ENCODE measurements at regions not wholly inside any gene's neighbourhood (a gene's known extent, or its start where the extent isn't known, plus 50 kb on each side); places are given as distances from the start of the nearest gene placed in this dataset.

GRCh38 chr4:38422850-38423249 lies 241.1 kb upstream of the KLF3 start:
- H3K27ac Mint-ChIP-seq: no peak overlapping the region
- Histone ChIP-seq H3K9ac (ENCODE audit: extremely low read depth, low read length, poor library complexity, severe bottlenecking) (no peak overlapping the region), H3K4me1 (ENCODE audit: control insufficient read depth, insufficient read depth, low read length) (peaks cover 5% of the 10 kb centered on the region), H3K4me3 (ENCODE audit: low read length) (no peak overlapping the region), H3K36me3 (ENCODE audit: control insufficient read depth, insufficient read depth, low read length) (no peaks in the 10 kb centered on the region), H3K27ac (ENCODE audit: low read depth, low read length) (no peak overlapping the region), H3K27me3 (ENCODE audit: control insufficient read depth, insufficient read depth, low read length, poor library complexity, severe bottlenecking) (no peaks in the 10 kb centered on the region), H3K9me3 (ENCODE audit: control insufficient read depth, low read length) (peaks cover 19% of the 10 kb centered on the region)
- H3K4me1 Mint-ChIP-seq: peaks cover 15% of the 10 kb centered on the region
- H3K9me3 Mint-ChIP-seq: peaks cover 11% of the 10 kb centered on the region
- H3K36me3 Mint-ChIP-seq (ENCODE audit: low read depth): peaks cover 4% of the 10 kb centered on the region
- peaks cover 2% of the 10 kb centered on the region for H3K27me3 Mint-ChIP-seq (ENCODE audit: insufficient read depth)
- no peak for DNase-seq
- H3K4me3 Mint-ChIP-seq: no peak overlapping the region
- 96% methylated on average over 4 of the region's 4 CpGs for WGBS, 2 experiments (ENCODE audit: insufficient coverage in 1 of 2, insufficient read length in 1 of 2)
- no peak for TF ChIP-seq CTCF (conservative IDR thresholded peaks at IDR 0.05)

GRCh38 chr4:38424151-38424871 lies 239.7 kb upstream of the KLF3 start:
- Histone ChIP-seq H3K4me1 (ENCODE audit: control insufficient read depth, insufficient read depth, low read length) (peaks cover 5% of the 10 kb centered on the region), H3K36me3 (ENCODE audit: control insufficient read depth, insufficient read depth, low read length) (no peaks in the 10 kb centered on the region), H3K9me3 (ENCODE audit: control insufficient read depth, low read length) (peaks cover 19% of the 10 kb centered on the region), H3K27ac (ENCODE audit: low read depth, low read length) (peak overlapping the region; percentile 91), H3K27me3 (ENCODE audit: control insufficient read depth, insufficient read depth, low read length, poor library complexity, severe bottlenecking) (no peaks in the 10 kb centered on the region), H3K9ac (ENCODE audit: extremely low read depth, low read length, poor library complexity, severe bottlenecking) (no peak overlapping the region), H3K4me3 (ENCODE audit: low read length) (no peak overlapping the region)
- Mint-ChIP-seq H3K27ac (peak overlapping the region; percentile 59), H3K9me3 (peaks cover 11% of the 10 kb centered on the region), H3K4me1 (peaks cover 15% of the 10 kb centered on the region), H3K27me3 (ENCODE audit: insufficient read depth) (peaks cover 2% of the 10 kb centered on the region), H3K36me3 (ENCODE audit: low read depth) (peaks cover 4% of the 10 kb centered on the region), H3K4me3 (no peak overlapping the region)
- DNase-seq: peak; percentile 79
- no peak for TF ChIP-seq CTCF (conservative IDR thresholded peaks at IDR 0.05)
- 25 to 40% methylated on average over 5 to 9 of the region's 9 CpGs for whole genome bisulfite sequencing, 2 experiments (ENCODE audit: insufficient coverage in 1 of 2, insufficient read length in 1 of 2)

GRCh38 chr4:38426532-38426931 lies 237.5 kb upstream of the KLF3 start:
- no peaks in the 10 kb centered on the region for H3K27me3 Mint-ChIP-seq (ENCODE audit: insufficient read depth)
- H3K36me3 Mint-ChIP-seq (ENCODE audit: low read depth): no peaks in the 10 kb centered on the region
- peaks cover 15% of the 10 kb centered on the region for H3K4me1 Mint-ChIP-seq
- no peaks in the 10 kb centered on the region for H3K9me3 Mint-ChIP-seq
- no peak overlapping the region for H3K9ac ChIP-seq (ENCODE audit: extremely low read depth, low read length, poor library complexity, severe bottlenecking)
- H3K27ac Mint-ChIP-seq: no peak overlapping the region
- no peak for TF ChIP-seq CTCF (conservative IDR thresholded peaks at IDR 0.05)
- no peaks in the 10 kb centered on the region for H3K27me3 ChIP-seq (ENCODE audit: control insufficient read depth, insufficient read depth, low read length, poor library complexity, severe bottlenecking)
- no peaks in the 10 kb centered on the region for H3K36me3 ChIP-seq (ENCODE audit: control insufficient read depth, insufficient read depth, low read length)
- H3K27ac ChIP-seq (ENCODE audit: low read depth, low read length): no peak overlapping the region
- peaks cover 10% of the 10 kb centered on the region for H3K9me3 ChIP-seq (ENCODE audit: control insufficient read depth, low read length)
- no peak for DNase-seq
- H3K4me3 Mint-ChIP-seq: no peak overlapping the region
- H3K4me3 ChIP-seq (ENCODE audit: low read length): no peak overlapping the region
- H3K4me1 ChIP-seq (ENCODE audit: control insufficient read depth, insufficient read depth, low read length): peaks cover 5% of the 10 kb centered on the region

Data from endodermal cell (in vitro differentiated cells).